ENCODE measurements at regions not wholly inside any gene's neighbourhood (a gene's known extent, or its start where the extent isn't known, plus 50 kb on each side); places are given as distances from the start of the nearest gene placed in this dataset.
"Not testable (repeated sequence)": the region's sequence is repeated elsewhere in the genome, so short reads cannot be mapped to it uniquely, and the experiment has no call there.

DNA sequence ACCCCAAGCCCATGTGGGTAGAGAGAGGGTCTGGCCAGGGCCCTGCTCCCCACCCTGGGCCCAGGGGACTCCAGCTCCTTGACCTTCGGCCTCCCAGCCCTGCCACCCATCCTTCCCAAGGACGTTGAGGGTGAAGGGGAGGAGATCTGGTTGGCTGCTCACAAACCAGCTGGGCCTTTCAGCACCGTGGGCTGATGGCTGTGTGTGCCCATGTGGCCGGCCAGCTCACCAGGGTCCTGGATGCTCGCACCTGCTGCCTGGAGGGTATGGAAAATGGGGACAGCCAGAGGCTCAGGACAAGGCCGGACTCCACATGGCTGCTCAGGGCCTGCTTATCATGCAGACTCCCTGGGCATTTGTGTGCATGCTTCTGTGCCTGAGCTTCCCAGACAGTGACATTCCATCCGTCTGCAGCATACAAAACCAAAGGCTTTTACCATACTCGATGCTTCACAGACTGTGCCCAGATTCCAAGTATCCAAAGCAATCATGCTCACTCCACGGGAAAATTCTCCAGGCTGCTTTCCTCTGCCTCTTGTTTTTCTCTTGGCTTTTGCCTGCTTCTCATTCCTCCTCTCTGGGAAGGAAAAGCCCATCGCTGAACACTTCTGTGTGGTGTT, 112.5 kb upstream of the ZNF469 start:
- TF ChIP-seq, protein P1, sequence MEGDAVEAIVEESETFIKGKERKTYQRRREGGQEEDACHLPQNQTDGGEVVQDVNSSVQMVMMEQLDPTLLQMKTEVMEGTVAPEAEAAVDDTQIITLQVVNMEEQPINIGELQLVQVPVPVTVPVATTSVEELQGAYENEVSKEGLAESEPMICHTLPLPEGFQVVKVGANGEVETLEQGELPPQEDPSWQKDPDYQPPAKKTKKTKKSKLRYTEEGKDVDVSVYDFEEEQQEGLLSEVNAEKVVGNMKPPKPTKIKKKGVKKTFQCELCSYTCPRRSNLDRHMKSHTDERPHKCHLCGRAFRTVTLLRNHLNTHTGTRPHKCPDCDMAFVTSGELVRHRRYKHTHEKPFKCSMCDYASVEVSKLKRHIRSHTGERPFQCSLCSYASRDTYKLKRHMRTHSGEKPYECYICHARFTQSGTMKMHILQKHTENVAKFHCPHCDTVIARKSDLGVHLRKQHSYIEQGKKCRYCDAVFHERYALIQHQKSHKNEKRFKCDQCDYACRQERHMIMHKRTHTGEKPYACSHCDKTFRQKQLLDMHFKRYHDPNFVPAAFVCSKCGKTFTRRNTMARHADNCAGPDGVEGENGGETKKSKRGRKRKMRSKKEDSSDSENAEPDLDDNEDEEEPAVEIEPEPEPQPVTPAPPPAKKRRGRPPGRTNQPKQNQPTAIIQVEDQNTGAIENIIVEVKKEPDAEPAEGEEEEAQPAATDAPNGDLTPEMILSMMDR (IDR thresholded peaks at IDR 0.05; ENCODE audit: insufficient read depth, low read length), result not testable (repeated sequence)
- TF ChIP-seq POLR2AphosphoS5 (IDR thresholded peaks at IDR 0.05; ENCODE audit: low read depth); GABPA (IDR thresholded peaks at IDR 0.05; ENCODE audit: low read depth); SPI1 (IDR thresholded peaks at IDR 0.05; ENCODE audit: borderline replicate concordance, low read depth): not testable (repeated sequence)
- TF ChIP-seq, protein P2, sequence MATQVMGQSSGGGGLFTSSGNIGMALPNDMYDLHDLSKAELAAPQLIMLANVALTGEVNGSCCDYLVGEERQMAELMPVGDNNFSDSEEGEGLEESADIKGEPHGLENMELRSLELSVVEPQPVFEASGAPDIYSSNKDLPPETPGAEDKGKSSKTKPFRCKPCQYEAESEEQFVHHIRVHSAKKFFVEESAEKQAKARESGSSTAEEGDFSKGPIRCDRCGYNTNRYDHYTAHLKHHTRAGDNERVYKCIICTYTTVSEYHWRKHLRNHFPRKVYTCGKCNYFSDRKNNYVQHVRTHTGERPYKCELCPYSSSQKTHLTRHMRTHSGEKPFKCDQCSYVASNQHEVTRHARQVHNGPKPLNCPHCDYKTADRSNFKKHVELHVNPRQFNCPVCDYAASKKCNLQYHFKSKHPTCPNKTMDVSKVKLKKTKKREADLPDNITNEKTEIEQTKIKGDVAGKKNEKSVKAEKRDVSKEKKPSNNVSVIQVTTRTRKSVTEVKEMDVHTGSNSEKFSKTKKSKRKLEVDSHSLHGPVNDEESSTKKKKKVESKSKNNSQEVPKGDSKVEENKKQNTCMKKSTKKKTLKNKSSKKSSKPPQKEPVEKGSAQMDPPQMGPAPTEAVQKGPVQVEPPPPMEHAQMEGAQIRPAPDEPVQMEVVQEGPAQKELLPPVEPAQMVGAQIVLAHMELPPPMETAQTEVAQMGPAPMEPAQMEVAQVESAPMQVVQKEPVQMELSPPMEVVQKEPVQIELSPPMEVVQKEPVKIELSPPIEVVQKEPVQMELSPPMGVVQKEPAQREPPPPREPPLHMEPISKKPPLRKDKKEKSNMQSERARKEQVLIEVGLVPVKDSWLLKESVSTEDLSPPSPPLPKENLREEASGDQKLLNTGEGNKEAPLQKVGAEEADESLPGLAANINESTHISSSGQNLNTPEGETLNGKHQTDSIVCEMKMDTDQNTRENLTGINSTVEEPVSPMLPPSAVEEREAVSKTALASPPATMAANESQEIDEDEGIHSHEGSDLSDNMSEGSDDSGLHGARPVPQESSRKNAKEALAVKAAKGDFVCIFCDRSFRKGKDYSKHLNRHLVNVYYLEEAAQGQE (IDR thresholded peaks at IDR 0.05; ENCODE audit: insufficient replicate concordance, low read depth), result not testable (repeated sequence)
